HepG2 (cell line): ENCODE measurements at regions not wholly inside any gene's neighbourhood (a gene's known extent, or its start where the extent isn't known, plus 50 kb on each side); places are given as distances from the start of the nearest gene placed in this dataset.

Experiments
- ATAC-seq: fragments of 200-7000 bp; cut with Tn5 transposase; 3 replicates; pipeline ENCODE4 v1.9.1; 2020; ENCODE audit warnings: mild to moderate bottlenecking, moderate library complexity
- BruUV-seq: library from RNA; stranded (reverse); fragments of 400-500 nt; replicated peaks from 2 replicates; lab custom pipeline; 2021; lab: Mats Ljungman, UMichigan
- CTCF ChIA-PET: fragments of 300-600 bp; formaldehyde crosslinking; extraction: SDS; loops from one replicate; lab custom pipeline; 2021; ENCODE audit warnings: low total read pairs, inconsistent platforms, low intra/inter-chr PET ratio; lab: Yijun Ruan, JAX
- POLR2A ChIA-PET: fragments of 350-600 bp; sonication (Branson Sonifier 250); formaldehyde crosslinking; loops from one replicate; lab custom pipeline; 2020; ENCODE audit warnings: antibody characterized with exemption, inconsistent platforms; lab: Yijun Ruan, JAX
- DNase-seq: peaks from one replicate; pipeline ENCODE4 v3.0.0-alpha.2; 2015; ENCODE audit warnings: low spot score
- FAIRE-seq: peaks from 3 replicates; lab custom pipeline; 2011; peaks lifted over from hg19 to GRCh38; lab: Jason Lieb, UNC
- H2AFZ ChIP-seq: one replicate; pipeline ENCODE4 v1.6.1; 2011; ENCODE audit warnings: low read length, inconsistent platforms
- H3K27ac ChIP-seq: fragments of 300-600 bp; 3 replicates; pipeline ENCODE4 v1.8.0; 2011; ENCODE audit warnings: mixed run types, mild to moderate bottlenecking, mixed read lengths, low read length, inconsistent platforms; ENCODE audit not compliant: insufficient read depth; ENCODE audit errors: extremely low read length
- H3K27me3 ChIP-seq, 2 experiments: fragments of 200-600 bp in 1 of 2; 2 replicates in 1 of 2; 3 replicates in 1 of 2; pipeline versions ENCODE4 v1.6.0 to v1.8.0; 2011; ENCODE audit warnings: low read length in 2 of 2, mild to moderate bottlenecking in 2 of 2, moderate library complexity in 2 of 2, inconsistent platforms in 1 of 2; ENCODE audit not compliant: insufficient read depth in 2 of 2, control insufficient read depth in 1 of 2
- H3K36me3 ChIP-seq, 2 experiments: fragments of 200-600 bp in 1 of 2; replicated peaks in 1 of 2; 2 replicates in 1 of 2; 3 replicates in 1 of 2; pipeline versions ENCODE4 v1.5.1 to v1.8.0; 2011; ENCODE audit warnings: low read length in 2 of 2, inconsistent platforms in 1 of 2; ENCODE audit not compliant: insufficient read depth in 2 of 2, control insufficient read depth in 1 of 2
- H3K4me1 ChIP-seq: 2 replicates; pipeline ENCODE4 v1.5.1; 2012; ENCODE audit warnings: low read length, inconsistent platforms; ENCODE audit not compliant: insufficient read depth
- H3K4me2 ChIP-seq: 2 replicates; pipeline ENCODE4 v1.6.0; 2011; ENCODE audit warnings: low read depth, low read length, inconsistent platforms
- H3K4me3 ChIP-seq, 3 experiments: fragments of 200-600 bp in 1 of 3; sonication (generic), shearing (Covaris generic) in 1 of 3; replicated peaks in 1 of 3; 2 replicates each; pipeline ENCODE4 v1.5.1; 2011 to 2016; ENCODE audit warnings: low read length in 3 of 3, inconsistent platforms in 2 of 3, low read depth in 2 of 3, mild to moderate bottlenecking in 2 of 3, control low read depth in 1 of 3, mixed read lengths in 1 of 3; ENCODE audit not compliant: insufficient read depth in 1 of 3
- H3K79me2 ChIP-seq: one replicate; pipeline ENCODE4 v1.6.1; 2011; ENCODE audit warnings: low read length, inconsistent platforms; ENCODE audit not compliant: insufficient read depth
- H3K9ac ChIP-seq: 2 replicates; pipeline ENCODE4 v1.6.0; 2011; ENCODE audit warnings: mild to moderate bottlenecking, low read depth, low read length, inconsistent platforms; ENCODE audit not compliant: insufficient read depth
- H3K9me3 ChIP-seq: 2 replicates; pipeline ENCODE4 v1.5.1; 2012; ENCODE audit warnings: mild to moderate bottlenecking, low read length
- H4K20me1 ChIP-seq: 2 replicates; pipeline ENCODE4 v1.6.0; 2011; ENCODE audit warnings: inconsistent platforms, mild to moderate bottlenecking, low read length, moderate library complexity; ENCODE audit not compliant: insufficient read depth
- CHD2 ChIP-seq: IDR thresholded peaks from 2 replicates; pipeline ENCODE4 v1.6.1; 2011; ENCODE audit warnings: low read depth, low read length, improper control_type of control experiment
- NCOA1 ChIP-seq: sonication (generic); formaldehyde crosslinking; IDR thresholded peaks from 2 replicates; pipeline ENCODE4 v1.9.0; 2021; ENCODE audit warnings: missing genetic modification reagents
- NFE2L1 ChIP-seq: sonication (generic); formaldehyde crosslinking; IDR thresholded peaks from 2 replicates; pipeline ENCODE4 v1.4.0; 2020; ENCODE audit warnings: missing genetic modification reagents, mild to moderate bottlenecking, borderline replicate concordance
- POLR2A ChIP-seq, 2 experiments: IDR thresholded peaks; 2 replicates each; pipeline ENCODE4 v1.6.1; 2011; ENCODE audit warnings: low read depth in 2 of 2, low read length in 2 of 2, mild to moderate bottlenecking in 1 of 2, moderate library complexity in 1 of 2; ENCODE audit not compliant: insufficient read depth in 1 of 2
- STAT6 ChIP-seq: sonication (generic); formaldehyde crosslinking; IDR thresholded peaks from 2 replicates; pipeline ENCODE4 v1.4.0; 2020; ENCODE audit warnings: missing genetic modification reagents, mild to moderate bottlenecking, borderline replicate concordance
- THAP11 ChIP-seq: IDR thresholded peaks from 2 replicates; pipeline ENCODE4 v1.6.1; 2016; ENCODE audit warnings: missing biosample characterization, missing genetic modification reagents
- ZBTB14 ChIP-seq: sonication (generic); formaldehyde crosslinking; IDR thresholded peaks from 2 replicates; pipeline ENCODE4 v1.4.0; 2020; ENCODE audit warnings: missing genetic modification reagents
- ZBTB38 ChIP-seq: sonication (generic); formaldehyde crosslinking; IDR thresholded peaks from 2 replicates; pipeline ENCODE4 v1.5.1; 2020; ENCODE audit warnings: mild to moderate bottlenecking, missing genetic modification reagents
- ZBTB49 ChIP-seq: sonication (generic); formaldehyde crosslinking; IDR thresholded peaks from 2 replicates; pipeline ENCODE4 v1.4.0; 2020; ENCODE audit warnings: missing genetic modification reagents, borderline replicate concordance
- ZFP36L1 ChIP-seq: sonication (generic); formaldehyde crosslinking; IDR thresholded peaks from 2 replicates; pipeline ENCODE4 v1.8.0; 2022; ENCODE audit warnings: mild to moderate bottlenecking, missing genetic modification reagents, moderate library complexity
- ZNF235 ChIP-seq: sonication (generic); formaldehyde crosslinking; IDR thresholded peaks from 2 replicates; pipeline ENCODE4 v1.8.1; 2023; ENCODE audit warnings: mild to moderate bottlenecking, missing genetic modification reagents, borderline replicate concordance
- ZNF562 ChIP-seq: sonication (generic); formaldehyde crosslinking; IDR thresholded peaks from 2 replicates; pipeline ENCODE4 v1.8.0; 2022; ENCODE audit warnings: missing genetic modification reagents, borderline replicate concordance
- WGBS: methylation state at CpG from one replicate; pipeline ENCODE4 v1.1.6; 2017; ENCODE audit warnings: low lambda C conversion rate; 5-methylcytosine and 5-hydroxymethylcytosine counted together
- in situ Hi-C: cut with HindIII; loops from 2 replicates; pipeline ENCODE4 v1.10.0; 2017; ENCODE audit warnings: low pct_unique_long_range_greater_than_20kb; ENCODE audit not compliant: extremely low pct_ligation_motif_present
- intact Hi-C: fragments of 100-400 bp; cut with micrococcal nuclease; formaldehyde crosslinking; loops from one replicate; pipeline ENCODE4 v1.10.0; 2022; ENCODE audit not compliant: unreplicated experiment
- TF ChIP-seq, protein P1 (sequence below): sonication (generic); formaldehyde crosslinking; IDR thresholded peaks from 2 replicates; pipeline ENCODE4 v1.5.0; 2020; ENCODE audit warnings: mild to moderate bottlenecking, missing genetic modification reagents

- TF ChIP-seq ZBTB38 (CRISPR knock-in tag): no peak
- no peak for TF ChIP-seq POLR2A (IDR thresholded peaks at IDR 0.05; ENCODE audit: insufficient read depth in 1 of 2, low read depth in 2 of 2, low read length in 2 of 2)
Measured at GRCh38 chr7:400901-401485, 111.0 kb downstream of the FOXL3 start (continued).

DNA sequence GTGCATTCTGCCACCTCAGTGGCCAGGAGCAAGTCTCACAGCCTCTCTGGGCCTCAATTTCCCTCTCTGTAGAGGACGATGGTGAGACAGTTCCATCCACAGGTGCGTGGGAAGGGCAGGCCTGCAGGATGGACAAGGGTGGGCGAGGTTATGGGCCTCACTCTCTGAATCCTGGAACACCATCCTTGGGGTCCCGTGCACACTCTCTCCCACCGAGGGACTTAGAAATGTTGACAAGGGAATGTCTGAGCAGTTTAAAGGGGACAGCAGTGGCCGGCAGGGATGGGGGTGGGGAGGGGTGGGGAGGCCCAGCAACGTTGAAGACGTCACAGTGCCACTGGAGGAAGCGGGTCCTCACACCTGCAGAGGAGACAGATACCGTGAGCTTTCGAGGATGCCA, 111.5 kb downstream of the FOXL3 start:
- Histone ChIP-seq H3K9me3 (peaks cover 11% of the 10 kb centered on the region), H3K9ac (no peak overlapping the region), H2AFZ (no peak overlapping the region), H3K27ac (no peak overlapping the region), H3K4me2 (no peak overlapping the region), H3K4me1 (peaks cover 9% of the 10 kb centered on the region), H3K79me2 (no peaks in the 10 kb centered on the region), H3K27me3 (peaks cover 8 to 39% of the 10 kb centered on the region in 2 experiments), H4K20me1 (no peaks in the 10 kb centered on the region), H3K4me3 (no peak overlapping the region), H3K36me3 (no peaks in the 10 kb centered on the region)
- no TSS peak for BruUV-seq
- POLR2A ChIA-PET: no interaction called here
- CTCF ChIA-PET: no interaction called here
- ATAC-seq: no peak
- in situ Hi-C loops (no loop called here), intact Hi-C loops (no loop called here)
- FAIRE-seq: no peak
- DNase-seq: no peak
- 42% methylated on average over 10 of the region's 11 CpGs for WGBS
- TF ChIP-seq THAP11 (CRISPR knock-in tag): no peak
- TF ChIP-seq ZNF235 (CRISPR knock-in tag): no peak
- TF ChIP-seq, protein P1, sequence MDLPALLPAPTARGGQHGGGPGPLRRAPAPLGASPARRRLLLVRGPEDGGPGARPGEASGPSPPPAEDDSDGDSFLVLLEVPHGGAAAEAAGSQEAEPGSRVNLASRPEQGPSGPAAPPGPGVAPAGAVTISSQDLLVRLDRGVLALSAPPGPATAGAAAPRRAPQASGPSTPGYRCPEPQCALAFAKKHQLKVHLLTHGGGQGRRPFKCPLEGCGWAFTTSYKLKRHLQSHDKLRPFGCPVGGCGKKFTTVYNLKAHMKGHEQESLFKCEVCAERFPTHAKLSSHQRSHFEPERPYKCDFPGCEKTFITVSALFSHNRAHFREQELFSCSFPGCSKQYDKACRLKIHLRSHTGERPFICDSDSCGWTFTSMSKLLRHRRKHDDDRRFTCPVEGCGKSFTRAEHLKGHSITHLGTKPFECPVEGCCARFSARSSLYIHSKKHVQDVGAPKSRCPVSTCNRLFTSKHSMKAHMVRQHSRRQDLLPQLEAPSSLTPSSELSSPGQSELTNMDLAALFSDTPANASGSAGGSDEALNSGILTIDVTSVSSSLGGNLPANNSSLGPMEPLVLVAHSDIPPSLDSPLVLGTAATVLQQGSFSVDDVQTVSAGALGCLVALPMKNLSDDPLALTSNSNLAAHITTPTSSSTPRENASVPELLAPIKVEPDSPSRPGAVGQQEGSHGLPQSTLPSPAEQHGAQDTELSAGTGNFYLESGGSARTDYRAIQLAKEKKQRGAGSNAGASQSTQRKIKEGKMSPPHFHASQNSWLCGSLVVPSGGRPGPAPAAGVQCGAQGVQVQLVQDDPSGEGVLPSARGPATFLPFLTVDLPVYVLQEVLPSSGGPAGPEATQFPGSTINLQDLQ (CRISPR knock-in tag): no peak
- no peak for TF ChIP-seq CHD2
- no peak for TF ChIP-seq ZBTB14 (CRISPR knock-in tag)
- no peak for TF ChIP-seq NCOA1 (CRISPR knock-in tag)
- no peak for TF ChIP-seq ZNF562 (CRISPR knock-in tag)
- TF ChIP-seq ZBTB49 (CRISPR knock-in tag): no peak
- no peak for TF ChIP-seq ZFP36L1
- no peak for TF ChIP-seq STAT6 (CRISPR knock-in tag)
- no peak for TF ChIP-seq NFE2L1 (CRISPR knock-in tag)
